GM21825 (cell line): ENCODE measurements at regions not wholly inside any gene's neighbourhood (a gene's known extent, or its start where the extent isn't known, plus 50 kb on each side); places are given as distances from the start of the nearest gene placed in this dataset.
"Not testable (repeated sequence)": the region's sequence is repeated elsewhere in the genome, so short reads cannot be mapped to it uniquely, and the experiment has no call there.

Source experiments
- ATAC-seq: cut with Tn5 transposase; IDR thresholded peaks from one replicate; pipeline ENCODE4 v1.9.1; 2021; ENCODE audit warnings: mild to moderate bottlenecking, moderate library complexity; ENCODE audit not compliant: unreplicated experiment

- ATAC-seq, result no peak
Observed at GRCh38 chr12:127014079-127014478, 1252.9 kb upstream of the TMEM132C start.

DNA sequence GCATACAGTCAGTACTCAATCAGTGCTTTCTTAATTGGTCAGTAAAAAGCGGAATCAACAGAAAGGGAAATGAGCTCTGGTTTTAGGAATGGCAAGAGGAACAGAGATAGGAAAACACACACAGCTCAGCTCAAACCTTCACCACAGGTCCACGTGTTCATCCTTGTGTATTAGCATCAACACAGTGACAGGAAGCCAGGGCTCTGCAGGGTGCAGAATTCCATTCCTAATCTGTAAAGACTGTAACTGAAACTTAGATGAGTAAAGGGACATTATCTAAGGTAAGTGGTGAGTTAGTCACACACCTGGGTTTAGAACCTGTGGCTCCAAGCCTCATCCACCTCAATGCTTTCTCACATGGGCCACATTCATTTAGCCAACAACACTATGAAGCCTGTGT lies 1242.2 kb upstream of the TMEM132C start:
- no peak for ATAC-seq

DNA sequence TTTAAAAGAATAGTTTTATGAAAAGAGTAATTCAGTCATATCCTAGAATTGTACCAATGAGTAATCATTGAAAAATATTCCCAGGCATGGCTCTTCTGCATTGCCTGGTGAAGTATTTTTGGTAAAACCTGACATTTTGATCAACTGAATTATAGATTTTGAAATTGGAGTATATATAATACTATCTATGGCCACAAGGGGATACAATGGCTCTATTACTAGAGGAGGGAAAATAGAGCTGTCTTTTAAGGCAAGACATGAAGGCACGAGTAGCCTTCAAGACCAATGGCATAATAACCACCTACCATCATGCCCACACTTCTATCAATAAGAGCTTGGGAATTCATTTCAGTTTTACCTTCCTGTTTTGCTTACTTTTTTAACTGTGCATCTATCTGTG lies 1241.4 kb upstream of the TMEM132C start:
- no peak for ATAC-seq

GRCh38 chr12:127035011-127035879 lies 1231.7 kb upstream of the TMEM132C start:
- no peak for ATAC-seq

- ATAC-seq, result no peak
Observed at GRCh38 chr12:127038152-127038551, 1228.8 kb upstream of the TMEM132C start.

DNA sequence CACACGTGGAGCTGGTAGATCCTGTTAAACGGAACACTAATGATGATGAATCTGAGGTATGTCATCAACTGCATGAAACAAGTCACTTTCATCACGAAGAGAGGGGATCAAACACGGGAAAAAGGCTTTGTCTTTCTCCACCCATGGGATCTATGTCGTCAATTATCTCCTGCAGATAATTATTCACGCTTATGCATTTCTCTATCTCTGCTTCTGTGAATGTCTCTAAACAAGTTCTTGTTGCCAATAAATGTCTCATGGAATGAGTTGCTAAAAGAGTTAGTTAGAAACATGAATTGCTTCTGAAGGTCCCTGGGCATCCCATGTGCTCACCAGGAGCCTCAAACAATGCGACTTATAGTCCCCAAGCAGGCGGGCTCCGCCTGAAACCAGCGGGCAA lies 1228.2 kb upstream of the TMEM132C start:
- ATAC-seq, result no peak

GRCh38 chr12:127041985-127042625 lies 1224.9 kb upstream of the TMEM132C start:
- peak; percentile 94 for ATAC-seq

- ATAC-seq, result no peak
Observed at GRCh38 chr12:127043731-127044130, 1223.2 kb upstream of the TMEM132C start.

GRCh38 chr12:127044836-127045235 lies 1222.1 kb upstream of the TMEM132C start:
- no peak for ATAC-seq

DNA sequence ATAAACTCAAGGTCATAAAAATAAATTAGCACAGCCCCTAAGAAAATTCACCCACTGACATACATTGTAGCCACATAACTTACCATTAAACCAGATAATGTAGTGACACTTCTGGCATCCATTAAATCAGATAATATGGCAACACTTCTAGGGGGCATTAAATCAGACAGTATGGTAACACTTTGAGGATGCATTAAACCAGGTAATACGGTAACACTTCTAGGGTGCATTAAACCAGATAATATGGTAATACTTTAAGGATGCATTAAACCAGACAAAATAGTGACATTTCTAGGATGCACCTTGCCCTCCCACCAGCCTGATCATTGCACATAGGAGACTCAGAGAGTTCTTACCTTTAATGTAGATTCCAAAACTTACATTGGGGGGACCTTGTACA lies 1220.5 kb upstream of the TMEM132C start:
- no peak for ATAC-seq

DNA sequence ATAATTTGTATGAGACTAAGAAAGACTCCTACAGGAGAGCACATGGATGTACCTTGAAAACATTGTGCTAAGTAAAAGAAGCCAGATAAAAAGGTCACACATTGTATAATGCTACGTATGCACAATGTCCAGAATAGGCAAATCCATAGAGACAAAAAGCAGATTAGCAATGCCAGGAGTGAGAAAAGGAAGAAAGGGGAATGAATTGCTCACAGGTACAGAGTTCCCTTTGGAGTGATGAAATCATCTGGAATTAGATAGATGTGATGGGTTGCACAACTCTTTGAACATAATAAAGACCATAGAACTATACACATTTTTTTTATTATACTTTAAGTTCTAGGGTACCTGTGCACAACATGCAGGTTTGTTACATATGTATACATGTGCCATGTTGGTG lies 1218.9 kb upstream of the TMEM132C start:
- no peak for ATAC-seq

DNA sequence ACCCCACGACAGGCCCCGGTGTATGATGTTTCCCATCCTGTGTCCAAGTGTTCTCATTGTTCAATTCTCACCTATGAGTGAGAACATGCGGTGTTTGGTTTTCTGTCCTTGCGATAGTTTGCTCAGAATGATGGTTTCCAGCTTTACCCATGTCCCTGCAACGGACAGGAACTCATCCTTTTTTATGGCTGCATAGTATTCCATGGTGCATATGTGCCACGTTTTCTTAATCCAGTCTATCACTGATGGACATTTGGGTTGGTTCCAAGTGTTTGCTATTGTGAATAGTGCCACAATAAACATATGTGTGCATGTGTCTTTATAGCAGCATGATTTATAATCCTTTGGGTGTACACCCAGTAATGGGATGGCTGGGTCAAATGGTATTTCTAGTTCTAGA lies 1218.4 kb upstream of the TMEM132C start:
- not testable (repeated sequence) for ATAC-seq

GRCh38 chr12:127051139-127051538 lies 1215.8 kb upstream of the TMEM132C start:
- ATAC-seq, result no peak

- no peak for ATAC-seq
Observed at GRCh38 chr12:127052511-127053232, 1214.3 kb upstream of the TMEM132C start.

DNA sequence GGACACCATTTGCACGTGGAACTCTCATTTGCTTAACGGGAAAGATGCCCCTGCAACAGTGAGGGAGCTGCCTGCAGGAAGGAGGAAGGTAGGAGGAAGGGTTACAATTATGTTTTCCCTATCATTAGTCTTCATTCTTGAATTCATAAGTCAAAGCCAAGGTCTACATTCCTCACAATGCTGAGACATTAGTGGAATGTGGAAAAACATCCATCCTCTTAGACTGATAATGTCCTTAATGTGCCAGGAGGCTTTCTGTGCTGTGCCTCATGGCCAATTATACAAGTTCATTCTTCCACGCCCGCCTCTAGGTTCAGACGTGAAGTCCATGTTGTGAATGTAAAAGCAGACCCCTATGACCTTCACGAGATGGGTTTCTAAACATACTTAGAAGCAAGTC lies 1212.4 kb upstream of the TMEM132C start:
- no peak for ATAC-seq

- ATAC-seq, result no peak
Observed at GRCh38 chr12:127060310-127060847, 1206.6 kb upstream of the TMEM132C start.

- ATAC-seq, result no peak
Observed at GRCh38 chr12:127060933-127061332, 1206.0 kb upstream of the TMEM132C start.

- no peak for ATAC-seq
Observed at GRCh38 chr12:127063339-127064072, 1203.5 kb upstream of the TMEM132C start.

- no peak for ATAC-seq
Observed at GRCh38 chr12:127064207-127064606, 1202.8 kb upstream of the TMEM132C start.

- ATAC-seq, result no peak
Observed at GRCh38 chr12:127065595-127065994, 1201.4 kb upstream of the TMEM132C start.
